ENCODE measurements at regions not wholly inside any gene's neighbourhood (a gene's known extent, or its start where the extent isn't known, plus 50 kb on each side); places are given as distances from the start of the nearest gene placed in this dataset.

GRCh38 chr17:77579131-77579530, 379.4 kb upstream of the TNRC6C start:
- Histone ChIP-seq H3K36me3 (no peaks in the 10 kb centered on the region), H3K27ac (peak overlapping the region in 1 of 10 donors; percentile 80), H3K4me1 (peaks cover 0 to 13% (median 0%) of the 10 kb centered on the region in 9 donors), H3K4me3 (no peak overlapping the region), H3K9me3 (peaks cover 0 to 11% (median 0%) of the 10 kb centered on the region in 11 donors), H3K27me3 (no peaks in the 10 kb centered on the region)
- WGBS, 2 donors, result 91 to 93% methylated on average over 9 of the region's 9 CpGs
- ATAC-seq (peak in 1 of 8 donors; percentile 11), DNase-seq (no peak)
- TF ChIP-seq, protein P1, sequence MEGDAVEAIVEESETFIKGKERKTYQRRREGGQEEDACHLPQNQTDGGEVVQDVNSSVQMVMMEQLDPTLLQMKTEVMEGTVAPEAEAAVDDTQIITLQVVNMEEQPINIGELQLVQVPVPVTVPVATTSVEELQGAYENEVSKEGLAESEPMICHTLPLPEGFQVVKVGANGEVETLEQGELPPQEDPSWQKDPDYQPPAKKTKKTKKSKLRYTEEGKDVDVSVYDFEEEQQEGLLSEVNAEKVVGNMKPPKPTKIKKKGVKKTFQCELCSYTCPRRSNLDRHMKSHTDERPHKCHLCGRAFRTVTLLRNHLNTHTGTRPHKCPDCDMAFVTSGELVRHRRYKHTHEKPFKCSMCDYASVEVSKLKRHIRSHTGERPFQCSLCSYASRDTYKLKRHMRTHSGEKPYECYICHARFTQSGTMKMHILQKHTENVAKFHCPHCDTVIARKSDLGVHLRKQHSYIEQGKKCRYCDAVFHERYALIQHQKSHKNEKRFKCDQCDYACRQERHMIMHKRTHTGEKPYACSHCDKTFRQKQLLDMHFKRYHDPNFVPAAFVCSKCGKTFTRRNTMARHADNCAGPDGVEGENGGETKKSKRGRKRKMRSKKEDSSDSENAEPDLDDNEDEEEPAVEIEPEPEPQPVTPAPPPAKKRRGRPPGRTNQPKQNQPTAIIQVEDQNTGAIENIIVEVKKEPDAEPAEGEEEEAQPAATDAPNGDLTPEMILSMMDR (IDR thresholded peaks at IDR 0.05), result no peak
- intact Hi-C loops (cut with DNase I), result no loop called here

GRCh38 chr17:77579682-77580081, 378.8 kb upstream of the TNRC6C start:
- 60% methylated on average over 6 of the region's 6 CpGs for WGBS, 2 donors
- Histone ChIP-seq H3K4me1 (peaks cover 0 to 13% (median 0%) of the 10 kb centered on the region in 9 donors), H3K9me3 (peaks cover 0 to 11% (median 0%) of the 10 kb centered on the region in 11 donors), H3K4me3 (no peak overlapping the region), H3K27ac (peak overlapping the region in 1 of 10 donors; percentile 80), H3K36me3 (no peaks in the 10 kb centered on the region), H3K27me3 (no peaks in the 10 kb centered on the region)
- TF ChIP-seq, protein P1 (IDR thresholded peaks at IDR 0.05), result no peak
- DNase-seq (no peak), ATAC-seq (peak in 3 of 8 donors; percentile 19 to 41 (median 30))
- intact Hi-C loops (cut with DNase I), result no loop called here

DNA sequence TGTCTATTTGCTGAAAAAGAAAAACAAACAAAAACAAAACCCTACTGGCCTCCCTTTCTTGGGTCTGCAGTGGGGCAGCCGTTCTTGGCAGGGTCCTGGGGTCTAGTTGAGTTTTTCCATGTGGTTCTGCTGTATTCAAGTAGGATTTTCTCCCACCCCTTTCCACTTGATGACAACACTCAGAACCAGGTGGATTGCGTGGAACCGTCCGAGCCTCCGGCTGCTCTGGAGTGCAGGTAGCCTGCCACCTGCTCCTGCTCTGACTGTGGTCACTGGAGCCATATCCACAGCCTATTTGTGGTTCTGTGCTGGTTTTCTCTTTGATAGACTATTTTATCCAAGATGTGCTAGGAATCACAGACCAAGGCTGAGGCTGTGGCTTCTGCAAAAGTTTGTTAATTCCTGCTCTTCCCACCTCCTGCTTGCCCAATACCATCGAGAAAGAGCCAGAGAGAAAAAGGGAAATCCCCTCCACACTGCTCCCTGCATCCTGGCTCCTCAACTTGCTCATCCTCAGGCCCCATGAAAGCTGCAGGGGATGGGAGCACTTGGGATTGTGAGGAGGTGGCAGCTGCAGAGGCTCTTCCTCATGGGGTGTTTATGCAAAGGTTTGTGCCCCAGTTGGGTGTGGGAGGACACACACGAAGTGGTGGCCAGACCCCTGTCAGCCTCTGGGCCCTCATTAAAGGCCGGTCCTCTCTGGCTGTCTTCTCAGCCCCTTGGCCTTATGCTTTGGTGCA, 377.8 kb upstream of the TNRC6C start:
- no peak for ATAC-seq
- peaks cover 0 to 11% (median 0%) of the 10 kb centered on the region in 11 donors for H3K9me3 ChIP-seq
- WGBS, 2 donors, result 73 to 74% methylated on average over 8 of the region's 8 CpGs
- intact Hi-C loops (cut with DNase I), result no loop called here
- DNase-seq, result no peak
- peaks cover 0 to 13% (median 0%) of the 10 kb centered on the region in 9 donors for H3K4me1 ChIP-seq
- H3K4me3 ChIP-seq, result no peak overlapping the region
- TF ChIP-seq, protein P1 (IDR thresholded peaks at IDR 0.05), result no peak
- H3K27me3 ChIP-seq, result no peaks in the 10 kb centered on the region
- no peaks in the 10 kb centered on the region for H3K36me3 ChIP-seq
- peak overlapping the region in 1 of 10 donors; percentile 77 for H3K27ac ChIP-seq

- Histone ChIP-seq H3K9me3 (peaks cover 0 to 11% (median 0%) of the 10 kb centered on the region in 11 donors), H3K4me3 (no peak overlapping the region), H3K27me3 (no peaks in the 10 kb centered on the region), H3K36me3 (no peaks in the 10 kb centered on the region), H3K4me1 (peaks cover 0 to 13% (median 0%) of the 10 kb centered on the region in 9 donors), H3K27ac (no peak overlapping the region)
- intact Hi-C loops (cut with DNase I), result no loop called here
- whole genome bisulfite sequencing, 2 donors, result 66 to 67% methylated on average over 2 of the region's 2 CpGs
- no peak for DNase-seq
- TF ChIP-seq, protein P1 (IDR thresholded peaks at IDR 0.05), result no peak
- peak in 6 of 8 donors; percentile 58 to 91 (median 72) for ATAC-seq
Measured at GRCh38 chr17:77581480-77581879, 377.0 kb upstream of the TNRC6C start.
